Adrenal gland (tissue), 5 donors: ENCODE measurements at regions not wholly inside any gene's neighbourhood (a gene's known extent, or its start where the extent isn't known, plus 50 kb on each side); places are given as distances from the start of the nearest gene placed in this dataset.

Source experiments
- POLR2A ChIP-seq, 2 donors: fragments of 450-650 bp; IDR thresholded peaks; one replicate each; pipeline ENCODE4 v1.6.1; 2017; ENCODE audit warnings: antibody characterized with exemption in 2 of 2, mild to moderate bottlenecking in 2 of 2, moderate library complexity in 1 of 2
- TF ChIP-seq, protein P1 (sequence below), 6 experiments: fragments of 450-650 bp in 4 of 6; fragments of 200-600 bp in 2 of 6; sonication (generic) in 1 of 6; IDR thresholded peaks; 1 replicate in 5 of 6; 2 replicates in 1 of 6; pipeline versions ENCODE4 v1.5.1 to v1.8.0; 2016 to 2021; ENCODE audit warnings: antibody characterized with exemption in 6 of 6, mild to moderate bottlenecking in 2 of 6, moderate library complexity in 1 of 6
- donor health status: DM: no; HTN: no; CAD: no.

DNA sequence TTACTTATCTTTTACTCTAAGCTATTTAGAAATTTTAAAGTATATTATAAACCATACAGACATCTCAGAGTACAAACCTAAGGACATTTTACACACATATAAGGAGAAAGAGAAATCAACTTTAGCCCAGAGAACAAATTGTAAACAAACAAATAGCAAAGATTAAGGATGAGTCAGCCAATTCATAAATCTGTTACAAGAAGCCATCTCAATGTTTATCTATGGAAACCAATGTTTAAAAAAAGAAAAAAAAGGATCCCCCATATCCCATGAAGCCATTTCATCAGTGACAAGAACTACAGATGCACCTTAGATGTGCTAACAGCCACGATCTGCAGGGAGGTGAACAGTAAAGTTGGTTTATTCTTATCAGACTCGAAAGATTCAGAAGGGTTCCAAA, 437.1 kb downstream of the SHQ1 start:
- TF ChIP-seq, protein P1, sequence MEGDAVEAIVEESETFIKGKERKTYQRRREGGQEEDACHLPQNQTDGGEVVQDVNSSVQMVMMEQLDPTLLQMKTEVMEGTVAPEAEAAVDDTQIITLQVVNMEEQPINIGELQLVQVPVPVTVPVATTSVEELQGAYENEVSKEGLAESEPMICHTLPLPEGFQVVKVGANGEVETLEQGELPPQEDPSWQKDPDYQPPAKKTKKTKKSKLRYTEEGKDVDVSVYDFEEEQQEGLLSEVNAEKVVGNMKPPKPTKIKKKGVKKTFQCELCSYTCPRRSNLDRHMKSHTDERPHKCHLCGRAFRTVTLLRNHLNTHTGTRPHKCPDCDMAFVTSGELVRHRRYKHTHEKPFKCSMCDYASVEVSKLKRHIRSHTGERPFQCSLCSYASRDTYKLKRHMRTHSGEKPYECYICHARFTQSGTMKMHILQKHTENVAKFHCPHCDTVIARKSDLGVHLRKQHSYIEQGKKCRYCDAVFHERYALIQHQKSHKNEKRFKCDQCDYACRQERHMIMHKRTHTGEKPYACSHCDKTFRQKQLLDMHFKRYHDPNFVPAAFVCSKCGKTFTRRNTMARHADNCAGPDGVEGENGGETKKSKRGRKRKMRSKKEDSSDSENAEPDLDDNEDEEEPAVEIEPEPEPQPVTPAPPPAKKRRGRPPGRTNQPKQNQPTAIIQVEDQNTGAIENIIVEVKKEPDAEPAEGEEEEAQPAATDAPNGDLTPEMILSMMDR (IDR thresholded peaks at IDR 0.05), result no peak
- no peak for TF ChIP-seq POLR2A (IDR thresholded peaks at IDR 0.05)
